ENCODE measurements at regions not wholly inside any gene's neighbourhood (a gene's known extent, or its start where the extent isn't known, plus 50 kb on each side); places are given as distances from the start of the nearest gene placed in this dataset.

DNA sequence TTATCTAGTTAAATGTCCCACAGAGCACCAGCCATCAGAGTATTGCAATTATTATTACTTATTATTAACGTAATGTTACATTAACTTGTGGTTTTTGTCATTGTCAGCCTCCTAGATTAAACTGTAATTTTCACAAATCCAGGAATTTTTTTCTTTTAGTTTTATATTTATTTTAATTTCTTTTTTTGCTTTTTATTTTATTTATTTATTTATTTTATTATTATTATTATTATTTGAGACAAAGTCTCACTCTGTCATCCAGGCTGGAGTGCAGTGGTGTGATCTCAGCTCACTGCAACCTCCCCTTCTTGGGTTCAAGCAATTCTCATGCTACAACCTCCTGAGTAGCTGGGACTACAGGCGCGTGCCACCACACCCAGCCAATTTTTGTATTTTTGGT lies 202.9 kb upstream of the LUZP2 start:
- TF ChIP-seq, protein P1, sequence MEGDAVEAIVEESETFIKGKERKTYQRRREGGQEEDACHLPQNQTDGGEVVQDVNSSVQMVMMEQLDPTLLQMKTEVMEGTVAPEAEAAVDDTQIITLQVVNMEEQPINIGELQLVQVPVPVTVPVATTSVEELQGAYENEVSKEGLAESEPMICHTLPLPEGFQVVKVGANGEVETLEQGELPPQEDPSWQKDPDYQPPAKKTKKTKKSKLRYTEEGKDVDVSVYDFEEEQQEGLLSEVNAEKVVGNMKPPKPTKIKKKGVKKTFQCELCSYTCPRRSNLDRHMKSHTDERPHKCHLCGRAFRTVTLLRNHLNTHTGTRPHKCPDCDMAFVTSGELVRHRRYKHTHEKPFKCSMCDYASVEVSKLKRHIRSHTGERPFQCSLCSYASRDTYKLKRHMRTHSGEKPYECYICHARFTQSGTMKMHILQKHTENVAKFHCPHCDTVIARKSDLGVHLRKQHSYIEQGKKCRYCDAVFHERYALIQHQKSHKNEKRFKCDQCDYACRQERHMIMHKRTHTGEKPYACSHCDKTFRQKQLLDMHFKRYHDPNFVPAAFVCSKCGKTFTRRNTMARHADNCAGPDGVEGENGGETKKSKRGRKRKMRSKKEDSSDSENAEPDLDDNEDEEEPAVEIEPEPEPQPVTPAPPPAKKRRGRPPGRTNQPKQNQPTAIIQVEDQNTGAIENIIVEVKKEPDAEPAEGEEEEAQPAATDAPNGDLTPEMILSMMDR (IDR thresholded peaks at IDR 0.05) = no peak
- TF ChIP-seq POLR2A (IDR thresholded peaks at IDR 0.05) = no peak

Data from esophagus squamous epithelium (tissue), 4 donors.